Anterior cingulate cortex (tissue), 58 donors: ENCODE measurements at regions not wholly inside any gene's neighbourhood (a gene's known extent, or its start where the extent isn't known, plus 50 kb on each side); places are given as distances from the start of the nearest gene placed in this dataset.
A peak's percentile ranks its signal among the peaks of the same experiment; 100 is the strongest.

ENCODE experiments used
- DNase-seq, 58 donors: peaks; one replicate each; lab custom pipeline; 2025; lab: John Stamatoyannopoulos, UW

DNA sequence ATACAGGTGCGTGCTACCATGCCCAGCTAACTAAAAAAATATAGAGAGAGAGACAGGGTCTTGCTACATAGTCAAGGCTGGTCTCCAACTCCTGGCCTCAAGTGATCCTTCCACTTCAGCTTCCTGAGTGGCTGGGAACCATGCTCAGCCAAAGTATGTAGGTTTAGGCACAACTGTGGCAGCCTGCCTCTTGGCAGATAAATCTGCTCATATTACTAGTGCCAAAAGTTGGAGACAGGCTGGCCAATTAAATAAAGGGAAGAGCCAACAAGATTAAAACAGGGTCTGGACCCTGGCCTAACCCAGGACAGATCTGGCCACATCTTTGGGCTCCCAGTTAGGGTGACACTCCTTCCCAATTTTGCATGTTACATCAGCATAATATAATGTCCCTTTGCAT, 151.7 kb downstream of the CBLN1 start:
- no peak for DNase-seq

DNA sequence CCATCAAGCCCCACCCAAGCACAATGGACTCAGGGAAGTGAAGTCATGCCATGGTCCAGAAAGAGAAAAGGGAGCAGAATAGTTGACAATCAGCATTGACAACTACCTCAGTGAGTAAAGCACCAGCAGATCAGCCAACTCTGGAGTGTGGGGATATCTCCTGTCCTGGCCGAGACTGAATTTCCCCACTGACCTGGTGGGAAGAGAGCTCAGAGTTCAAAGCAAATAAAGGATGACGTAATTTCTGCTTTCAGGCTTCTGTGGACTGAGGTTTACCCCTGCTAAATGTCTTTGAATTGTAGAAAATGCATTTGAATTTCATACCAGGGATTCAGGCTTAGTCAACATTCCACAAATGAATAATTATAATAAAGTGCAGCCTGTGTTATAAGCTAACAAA, 152.9 kb downstream of the CBLN1 start:
- no peak for DNase-seq

DNA sequence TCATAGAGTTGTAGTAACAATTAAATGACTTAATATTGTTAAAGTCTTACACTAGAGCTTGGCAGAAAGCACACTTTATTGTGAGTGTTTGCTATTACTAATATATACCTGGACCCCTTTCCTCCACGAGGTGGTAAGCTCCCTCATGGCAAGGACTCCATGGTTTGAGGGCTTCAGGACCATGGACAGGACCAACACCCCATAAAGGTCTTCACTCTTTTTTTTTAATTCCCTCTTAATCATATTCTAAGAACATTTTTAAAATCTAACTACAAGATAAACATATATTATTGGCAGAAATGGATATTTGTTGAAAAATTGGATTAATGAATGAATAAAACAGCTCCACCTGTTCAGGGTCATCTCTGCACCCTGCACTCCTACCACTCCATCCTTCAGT, 154.5 kb downstream of the CBLN1 start:
- DNase-seq: no peak

DNA sequence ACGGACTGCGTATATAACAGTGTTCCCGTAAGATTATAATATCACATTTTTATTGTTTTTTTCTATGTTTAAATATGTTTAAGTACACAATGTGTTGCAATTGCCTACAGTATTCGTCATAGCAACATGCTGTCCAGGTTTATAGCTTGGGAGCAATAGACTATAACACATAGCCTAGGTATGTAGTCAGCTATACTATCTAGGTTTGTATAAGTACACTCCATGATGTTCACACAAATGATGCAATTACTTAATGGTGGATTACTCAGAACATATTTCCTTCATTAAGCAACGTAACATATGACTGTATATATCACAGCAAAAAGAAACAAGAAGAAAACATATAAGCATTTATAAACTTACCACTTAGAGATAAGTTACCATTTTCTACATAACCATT, 160.0 kb downstream of the CBLN1 start:
- no peak for DNase-seq

DNA sequence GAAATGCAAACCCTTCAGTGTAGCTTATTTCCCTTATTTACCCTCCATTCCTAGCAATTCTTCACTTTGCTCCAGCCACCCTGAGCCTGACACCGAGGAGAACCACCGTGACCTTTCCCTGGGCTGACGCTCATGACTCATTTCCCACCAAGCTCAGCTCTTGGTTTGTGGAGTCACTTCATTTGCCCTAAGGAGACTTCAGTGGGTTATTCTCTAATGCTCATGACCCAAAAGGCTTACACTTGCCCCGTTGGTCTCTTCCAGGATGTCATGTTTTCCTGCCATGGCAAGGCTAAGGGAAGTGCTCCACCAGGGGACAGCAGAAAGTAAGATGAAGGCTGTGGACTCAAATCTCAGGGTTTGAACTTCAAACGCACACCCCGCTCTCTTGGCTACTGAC, 161.0 kb downstream of the CBLN1 start:
- no peak for DNase-seq

DNA sequence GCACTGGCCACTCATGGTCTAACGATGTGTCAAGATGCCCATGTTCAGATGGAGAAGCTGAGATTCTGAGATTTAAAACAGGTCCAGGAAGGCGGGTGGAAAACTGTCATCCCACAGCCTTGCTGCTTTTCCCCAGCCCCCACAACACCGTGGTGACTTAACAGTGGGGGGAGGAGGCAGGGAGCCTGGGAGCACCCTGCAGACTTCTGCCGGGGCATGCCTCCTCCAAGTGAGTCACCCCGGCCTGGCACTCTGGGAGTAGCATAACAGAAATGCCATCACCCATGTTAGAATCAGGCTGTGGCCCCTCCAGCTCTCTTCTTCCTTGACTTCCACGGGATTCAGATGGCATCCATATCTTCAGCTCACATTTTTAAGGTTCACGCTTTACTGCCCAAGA, 164.8 kb downstream of the CBLN1 start:
- DNase-seq: no peak

DNA sequence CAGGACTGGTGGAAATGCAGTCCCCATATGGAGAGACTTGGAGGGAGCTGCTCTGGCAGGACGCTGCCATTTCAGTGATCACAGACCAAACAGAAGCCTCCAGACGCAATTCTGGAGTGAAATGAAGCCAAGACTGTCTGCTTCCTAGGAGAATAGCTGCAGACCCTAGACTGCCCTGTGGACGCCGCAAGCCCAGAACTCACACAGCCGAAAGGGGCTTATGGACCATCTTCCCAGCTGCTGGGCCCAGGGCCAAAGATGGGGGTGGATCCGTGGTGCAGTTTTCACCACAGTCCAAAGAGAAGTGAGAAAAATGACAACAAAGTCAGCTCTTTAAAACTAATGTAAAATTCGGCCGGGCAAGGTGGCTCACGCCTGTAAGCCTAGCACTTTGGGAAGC, 165.7 kb downstream of the CBLN1 start:
- no peak for DNase-seq

DNA sequence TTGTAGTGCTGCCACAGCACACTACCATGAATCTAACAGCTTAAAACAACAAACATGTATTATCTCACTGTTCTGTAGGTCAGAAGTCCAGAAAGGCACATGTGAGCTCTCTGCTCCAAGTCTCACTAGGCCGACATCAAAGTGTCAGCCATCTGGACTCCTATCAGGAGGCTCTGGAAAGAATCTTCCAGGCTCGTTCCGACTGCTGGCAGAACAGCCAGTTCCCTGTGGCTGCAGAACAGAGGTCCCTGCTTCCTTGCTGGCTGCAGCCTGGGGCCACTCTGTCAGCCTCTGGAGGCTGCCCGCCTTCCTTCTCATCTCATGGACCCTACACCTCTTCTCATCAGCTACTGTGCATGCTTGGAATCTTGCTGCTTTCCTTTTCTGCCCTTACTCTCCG, 168.9 kb downstream of the CBLN1 start:
- no peak for DNase-seq

DNA sequence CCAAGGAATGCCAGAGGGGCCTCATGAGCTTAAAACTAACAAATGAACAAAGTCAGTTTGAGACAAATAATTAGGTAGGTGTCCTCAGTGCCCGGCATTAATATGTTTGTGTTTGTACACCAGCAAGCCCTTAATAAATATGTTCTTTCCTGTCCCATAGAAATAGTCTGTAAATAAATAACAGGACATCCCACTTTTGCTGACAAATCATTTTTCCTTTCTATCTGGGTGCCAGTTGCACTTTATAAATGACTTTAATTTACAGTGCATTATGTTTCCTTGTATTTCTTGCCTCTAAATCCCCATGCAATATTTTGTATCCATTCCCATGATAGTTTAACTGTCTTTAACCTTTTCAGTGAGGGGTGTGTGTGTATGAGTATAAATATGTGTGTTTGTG, 170.3 kb downstream of the CBLN1 start:
- DNase-seq: no peak

DNA sequence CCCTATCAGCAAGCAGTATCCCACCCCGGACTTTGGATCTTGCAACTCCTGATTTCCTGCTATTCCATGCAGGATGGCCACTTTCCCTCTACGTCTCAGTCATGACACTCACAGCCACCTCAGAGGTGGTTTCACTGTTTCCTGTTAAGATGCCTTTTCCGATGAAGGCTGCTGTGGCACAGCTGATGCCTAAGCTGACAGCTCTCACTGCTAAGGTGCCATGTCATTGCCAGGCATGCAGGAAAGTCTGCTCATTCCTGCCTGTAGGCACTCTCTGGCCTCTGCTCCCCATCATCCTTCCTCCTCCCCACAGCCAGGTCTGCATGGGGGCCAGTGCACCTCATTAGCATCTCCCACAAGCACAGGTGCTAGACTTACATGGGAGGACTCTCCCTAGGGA, 173.0 kb downstream of the CBLN1 start:
- no peak for DNase-seq

DNA sequence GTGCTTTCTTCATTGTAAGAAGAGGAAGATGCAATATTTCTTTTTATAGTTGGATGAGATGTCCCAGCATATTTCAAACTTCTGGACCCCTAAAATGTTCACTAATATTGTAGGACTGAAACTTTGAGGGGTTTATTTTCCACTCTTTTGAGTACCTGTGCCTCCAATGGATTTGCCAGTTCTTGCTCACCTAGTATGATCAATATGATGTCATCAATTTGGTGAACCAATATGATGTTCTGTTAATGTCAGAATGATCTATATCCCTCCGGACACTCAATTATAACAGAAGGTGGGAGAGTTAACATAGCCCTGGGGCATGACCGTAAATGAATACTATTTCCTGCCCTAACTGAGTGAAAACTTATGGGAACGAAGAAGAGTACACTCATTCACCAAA, 178.3 kb downstream of the CBLN1 start:
- DNase-seq: no peak

DNA sequence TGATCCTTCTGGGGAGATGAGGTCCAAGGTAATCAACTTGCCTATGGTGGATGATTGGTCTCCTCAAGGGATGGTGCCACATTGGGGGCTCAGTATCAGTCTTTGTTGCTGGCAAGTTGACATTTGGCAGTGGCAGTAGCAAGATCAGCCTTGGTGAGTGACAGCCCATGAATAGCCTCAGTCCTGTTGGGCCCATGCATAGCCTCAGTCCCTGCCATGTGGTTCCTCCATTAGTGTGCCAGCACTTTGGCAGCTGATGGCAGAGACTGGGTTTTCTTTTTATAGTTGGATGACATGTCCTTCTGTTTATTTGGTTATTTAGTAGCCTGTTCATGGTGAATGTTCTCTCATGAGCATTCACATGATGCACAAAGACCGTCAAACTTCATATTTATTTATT, 179.6 kb downstream of the CBLN1 start:
- no peak for DNase-seq

DNA sequence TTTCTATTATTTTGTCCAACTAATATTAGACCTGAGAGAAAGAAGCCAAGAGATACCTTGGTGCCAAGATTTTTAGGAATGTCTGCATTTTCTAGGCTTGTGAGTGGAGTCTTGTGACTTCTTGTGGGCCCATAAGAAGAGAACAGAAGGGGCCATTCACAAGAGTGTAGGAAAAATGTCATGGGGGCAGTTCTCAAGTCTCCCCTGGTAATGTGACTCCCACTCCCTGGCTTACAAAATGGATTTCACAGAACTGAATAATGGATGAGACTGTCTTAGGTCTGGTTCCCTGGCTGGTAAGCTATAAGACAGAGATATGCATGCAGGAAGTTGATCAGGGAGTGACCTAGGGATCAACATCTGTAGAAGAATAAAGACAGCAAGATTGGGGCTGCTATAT, 181.3 kb downstream of the CBLN1 start:
- no peak for DNase-seq

DNA sequence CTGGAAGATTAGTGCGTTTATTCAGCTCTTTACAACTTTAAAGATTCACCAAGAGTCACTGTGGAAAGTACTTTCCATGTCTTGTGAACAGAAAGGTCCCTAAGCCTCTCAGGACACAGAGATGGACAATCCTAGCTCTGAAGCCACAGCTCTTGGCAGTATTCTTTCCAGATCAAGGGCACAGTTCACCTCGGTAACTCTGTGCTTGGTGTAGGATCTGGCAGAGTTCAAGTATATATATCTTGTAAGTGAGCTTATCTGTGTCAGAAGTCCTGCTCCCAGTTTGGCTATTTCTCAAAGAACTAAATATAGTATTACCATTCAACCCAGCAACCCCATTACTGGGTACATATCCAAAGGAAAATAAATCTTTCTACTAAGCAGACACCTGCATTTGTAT, 183.7 kb downstream of the CBLN1 start:
- no peak for DNase-seq

DNA sequence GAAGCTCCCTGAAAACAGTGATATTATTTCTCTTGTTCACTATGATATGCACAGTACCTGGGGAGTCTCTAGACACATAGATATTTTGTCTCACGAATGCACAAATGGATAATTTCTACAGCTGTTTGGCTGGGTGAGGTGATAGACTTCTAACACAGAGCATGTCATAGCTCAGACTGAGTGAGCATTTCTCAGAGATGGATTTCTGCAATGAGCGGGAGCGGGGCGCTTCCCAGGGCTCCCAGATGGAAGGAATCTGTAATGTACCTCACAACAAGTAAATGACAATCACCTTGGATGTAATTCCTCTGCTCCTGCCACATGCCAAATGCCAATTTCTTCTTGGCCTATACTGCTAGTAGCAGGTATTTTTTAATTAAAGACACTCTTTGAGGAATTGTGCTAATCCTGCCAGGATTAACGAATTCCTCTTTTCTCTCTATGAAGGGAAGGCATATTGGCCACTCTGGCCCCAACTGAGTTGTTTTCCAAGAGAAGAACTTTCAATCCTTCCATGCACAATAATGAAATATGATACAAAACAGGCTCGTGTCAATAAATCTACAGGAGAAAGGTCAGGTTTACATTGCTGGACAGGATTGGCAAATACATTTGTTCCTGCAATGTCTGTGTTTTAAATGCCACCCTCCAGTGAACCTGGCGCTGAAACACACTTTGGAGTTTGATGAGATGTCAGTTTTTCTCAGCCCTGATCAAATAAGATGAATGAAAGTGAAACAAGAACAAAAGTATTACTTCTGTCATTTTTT, 185.3 kb downstream of the CBLN1 start:
- DNase-seq: no peak

DNA sequence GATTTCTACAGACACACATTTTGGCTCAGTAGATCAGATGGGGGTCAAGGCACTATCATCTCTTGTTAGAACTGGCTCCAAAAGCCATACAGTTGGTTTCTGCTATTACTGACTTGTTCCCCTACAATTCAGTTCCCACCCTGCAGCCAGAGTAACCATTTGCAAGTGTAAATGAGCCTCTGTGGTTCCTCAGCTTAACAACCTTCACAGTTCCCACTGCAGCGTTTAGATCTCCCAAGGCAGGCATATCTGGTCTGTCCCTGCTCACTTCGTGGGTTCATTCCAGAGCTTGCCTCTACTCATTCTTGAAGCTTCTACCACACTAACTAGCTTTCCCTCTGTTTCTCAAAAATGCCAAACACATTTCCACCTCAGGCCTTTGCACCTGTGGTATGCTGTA, 186.1 kb downstream of the CBLN1 start:
- no peak for DNase-seq

DNA sequence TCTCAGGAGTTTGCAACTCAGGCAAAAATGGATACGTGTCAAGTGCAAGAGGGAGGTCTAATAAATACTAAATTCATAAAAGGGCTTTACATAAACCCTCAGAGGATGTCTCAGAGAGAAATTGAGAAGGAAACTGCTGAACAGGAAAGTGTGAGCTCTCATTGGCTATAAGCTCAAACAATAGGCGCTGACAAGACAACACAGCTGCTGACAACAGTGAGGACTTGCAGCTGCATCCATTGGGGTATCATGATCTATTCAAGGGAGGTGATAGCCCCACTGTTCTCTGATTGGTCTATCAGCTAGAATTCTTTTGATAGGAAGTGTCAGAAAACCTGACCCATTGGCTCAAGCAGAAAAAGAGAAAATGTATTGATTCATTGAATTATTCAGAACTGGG, 187.2 kb downstream of the CBLN1 start:
- DNase-seq: peak in 13 of 58 donors; percentile 1 to 45 (median 11)

DNA sequence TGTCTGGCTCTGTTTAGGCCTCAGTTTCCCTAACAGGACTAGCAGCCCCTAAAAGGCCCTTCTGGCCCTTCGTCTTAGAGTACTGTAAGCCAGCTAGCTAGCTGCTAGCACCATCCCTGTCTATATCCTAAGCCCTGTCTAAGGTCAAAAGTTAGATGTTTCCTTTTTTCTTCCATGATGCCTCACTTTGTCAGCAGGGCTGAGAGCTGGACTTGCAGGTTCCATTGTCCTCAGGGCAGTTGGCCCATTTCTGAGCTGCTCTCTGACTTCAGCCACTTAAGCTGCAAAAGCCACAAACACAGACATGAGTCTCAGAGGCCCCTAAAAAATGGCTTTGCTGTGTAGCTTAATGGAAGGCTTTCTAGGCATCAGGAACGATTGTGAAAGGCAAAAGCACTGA, 187.7 kb downstream of the CBLN1 start:
- peak in 2 of 58 donors; percentile 4 to 9 for DNase-seq

DNA sequence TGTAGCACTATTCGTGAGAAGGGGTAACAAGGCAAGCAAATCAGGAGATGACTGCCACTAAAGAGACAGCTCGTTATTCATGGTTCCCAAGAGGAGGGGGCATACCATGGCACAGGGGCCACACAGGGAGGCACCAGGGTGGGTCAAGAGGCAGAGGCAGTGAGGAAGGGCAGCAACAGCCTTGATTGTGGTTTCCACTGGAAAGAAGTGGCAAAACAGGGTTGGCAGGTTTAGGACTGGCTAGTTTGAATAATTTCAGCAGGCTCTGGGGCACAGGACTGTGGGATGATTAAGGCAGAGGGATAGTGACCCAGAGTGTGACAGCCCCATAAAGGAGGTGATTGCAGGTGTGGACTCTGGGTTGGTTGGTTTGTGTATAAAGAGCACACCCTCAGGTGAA, 188.9 kb downstream of the CBLN1 start:
- no peak for DNase-seq

DNA sequence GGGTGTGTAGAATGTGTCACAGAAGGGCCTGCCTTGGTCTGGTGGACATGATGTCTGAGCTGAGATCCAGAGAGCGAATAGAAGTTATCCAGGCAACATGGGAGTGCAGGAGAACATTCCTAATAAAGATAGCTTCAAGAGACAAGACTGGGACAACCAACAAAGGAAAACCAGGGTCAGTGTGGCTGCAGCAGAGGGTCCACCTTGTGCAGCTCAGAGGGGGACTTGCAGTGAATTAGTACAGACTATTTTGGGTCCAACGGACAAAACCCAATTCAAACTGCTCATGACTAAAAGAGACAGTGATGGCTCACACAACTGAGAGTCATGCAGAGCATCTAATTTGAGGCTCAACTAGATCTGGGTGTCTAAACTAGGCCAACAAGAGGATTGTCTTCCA, 192.1 kb downstream of the CBLN1 start:
- DNase-seq: no peak

DNA sequence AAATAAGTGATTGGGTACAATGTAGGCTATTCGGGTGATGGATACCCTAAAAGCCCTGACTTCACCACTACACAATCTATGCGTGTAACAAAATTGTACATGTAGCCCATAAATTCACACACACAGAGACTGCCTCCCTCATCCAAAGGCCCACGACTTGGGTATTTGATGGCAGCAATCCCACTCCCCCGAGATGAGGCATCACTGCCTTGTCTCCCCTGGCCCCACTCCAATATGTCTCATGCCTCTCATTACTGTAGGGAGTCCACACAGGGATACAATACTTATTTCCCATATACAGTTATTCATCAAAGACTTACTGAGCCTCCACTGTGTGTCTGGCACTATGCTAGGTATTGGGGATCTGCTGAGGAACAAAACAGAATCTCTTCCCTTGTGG, 192.6 kb downstream of the CBLN1 start:
- DNase-seq: no peak

DNA sequence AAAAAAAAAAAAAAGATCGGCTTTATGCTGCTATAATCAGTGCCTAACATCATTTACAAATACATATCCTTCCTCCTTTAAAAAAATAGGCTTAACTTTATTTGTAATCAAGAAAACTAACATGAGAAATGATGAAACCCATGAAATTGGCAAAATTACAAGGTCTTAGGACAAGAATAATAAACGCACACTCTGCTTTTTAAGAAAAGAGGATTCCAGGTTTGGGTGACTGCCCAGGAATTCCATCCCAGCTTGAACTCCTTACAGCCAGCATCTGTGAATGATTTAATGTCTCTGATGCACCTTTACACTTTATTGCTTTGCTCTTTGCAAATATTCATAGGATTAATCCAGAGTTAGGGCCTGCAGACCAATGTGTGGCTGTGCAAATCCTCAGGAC, 196.0 kb downstream of the CBLN1 start:
- no peak for DNase-seq
